ENCODE measurements at regions not wholly inside any gene's neighbourhood (a gene's known extent, or its start where the extent isn't known, plus 50 kb on each side); places are given as distances from the start of the nearest gene placed in this dataset.

GRCh38 chr2:120526047-120526562, 180.2 kb downstream of the INHBB start:
- no peaks in the 10 kb centered on the region for H3K36me3 ChIP-seq (ENCODE audit: control insufficient read depth in 2 of 2, extremely low read depth in 1 of 2, insufficient read depth in 1 of 2, low read length in 1 of 2)
- no peaks in the 10 kb centered on the region for H3K4me1 ChIP-seq (ENCODE audit: control insufficient read depth in 1 of 2, extremely low read depth in 1 of 2, insufficient read depth in 2 of 2, low read length in 2 of 2)
- H3K4me3 Mint-ChIP-seq = no peak overlapping the region
- H3K27ac ChIP-seq (ENCODE audit: low read length) = no peak overlapping the region
- H3K4me1 Mint-ChIP-seq = no peaks in the 10 kb centered on the region
- CTCF ChIA-PET = no interaction called here
- peaks cover 0 to 4% (median 0%) of the 10 kb centered on the region in 3 donors for H3K9me3 Mint-ChIP-seq
- H3K9me3 ChIP-seq = no peaks in the 10 kb centered on the region
- WGBS (ENCODE audit: insufficient coverage) = 79% methylated on average over 14 of the region's 16 CpGs
- no peak for DNase-seq
- peaks cover 0 to 19% of the 10 kb centered on the region in 2 experiments for H3K27me3 ChIP-seq (replicated peaks in 1 of 2; ENCODE audit: control insufficient read depth in 2 of 2, extremely low read depth in 1 of 2, insufficient read depth in 2 of 2, low read length in 1 of 2)
- ATAC-seq (replicated peaks in 1 of 4) = no peak
- no peak overlapping the region for H3K27ac Mint-ChIP-seq
- peaks cover 29% of the 10 kb centered on the region in 2 donors for H3K27me3 Mint-ChIP-seq
- POLR2A ChIA-PET = no interaction called here
- H3K4me3 ChIP-seq (ENCODE audit: control insufficient read depth in 1 of 2, extremely low read depth in 1 of 2, low read length in 1 of 2) = no peak overlapping the region
- H3K36me3 Mint-ChIP-seq = no peaks in the 10 kb centered on the region

GRCh38 chr2:120526997-120527945, 181.3 kb downstream of the INHBB start:
- ATAC-seq (replicated peaks in 1 of 4) = no peak
- H3K27me3 ChIP-seq (replicated peaks in 1 of 2; ENCODE audit: control insufficient read depth in 2 of 2, extremely low read depth in 1 of 2, insufficient read depth in 2 of 2, low read length in 1 of 2) = peaks cover 0 to 8% of the 10 kb centered on the region in 2 experiments

GRCh38 chr2:120528051-120528692, 182.2 kb downstream of the INHBB start:
- Mint-ChIP-seq H3K27ac (no peak overlapping the region), H3K4me1 (no peaks in the 10 kb centered on the region), H3K36me3 (no peaks in the 10 kb centered on the region), H3K9me3 (peaks cover 0 to 4% (median 0%) of the 10 kb centered on the region in 3 donors), H3K4me3 (no peak overlapping the region), H3K27me3 (peaks cover 15% of the 10 kb centered on the region in 2 donors)
- Histone ChIP-seq H3K36me3 (ENCODE audit: control insufficient read depth in 2 of 2, extremely low read depth in 1 of 2, insufficient read depth in 1 of 2, low read length in 1 of 2) (no peaks in the 10 kb centered on the region), H3K4me1 (ENCODE audit: control insufficient read depth in 1 of 2, extremely low read depth in 1 of 2, insufficient read depth in 2 of 2, low read length in 2 of 2) (no peaks in the 10 kb centered on the region), H3K4me3 (ENCODE audit: control insufficient read depth in 1 of 2, extremely low read depth in 1 of 2, low read length in 1 of 2) (no peak overlapping the region), H3K27me3 (replicated peaks in 1 of 2; ENCODE audit: control insufficient read depth in 2 of 2, extremely low read depth in 1 of 2, insufficient read depth in 2 of 2, low read length in 1 of 2) (peaks cover 0 to 2% of the 10 kb centered on the region in 2 experiments), H3K27ac (ENCODE audit: low read length) (no peak overlapping the region), H3K9me3 (no peaks in the 10 kb centered on the region)
- DNase-seq = no peak
- POLR2A ChIA-PET = no interaction called here
- WGBS (ENCODE audit: insufficient coverage) = 67% methylated on average over 10 of the region's 11 CpGs
- CTCF ChIA-PET = no interaction called here
- no peak for ATAC-seq (replicated peaks in 1 of 4)

More at GRCh38 chr2:120526997-120527945, 181.3 kb downstream of the INHBB start:
- no peaks in the 10 kb centered on the region for H3K36me3 Mint-ChIP-seq
- no peak overlapping the region for H3K27ac ChIP-seq (ENCODE audit: low read length)
- no peaks in the 10 kb centered on the region for H3K4me1 Mint-ChIP-seq
- no peaks in the 10 kb centered on the region for H3K9me3 ChIP-seq
- H3K4me1 ChIP-seq (ENCODE audit: control insufficient read depth in 1 of 2, extremely low read depth in 1 of 2, insufficient read depth in 2 of 2, low read length in 2 of 2) = no peaks in the 10 kb centered on the region
- H3K27ac Mint-ChIP-seq = no peak overlapping the region
- H3K9me3 Mint-ChIP-seq = peaks cover 0 to 4% (median 0%) of the 10 kb centered on the region in 3 donors
- no peak overlapping the region for H3K4me3 ChIP-seq (ENCODE audit: control insufficient read depth in 1 of 2, extremely low read depth in 1 of 2, low read length in 1 of 2)
- POLR2A ChIA-PET = no interaction called here
- CTCF ChIA-PET = no interaction called here
- no peaks in the 10 kb centered on the region for H3K36me3 ChIP-seq (ENCODE audit: control insufficient read depth in 2 of 2, extremely low read depth in 1 of 2, insufficient read depth in 1 of 2, low read length in 1 of 2)
- peaks cover 19% of the 10 kb centered on the region in 2 donors for H3K27me3 Mint-ChIP-seq
- no peak for DNase-seq
- H3K4me3 Mint-ChIP-seq = no peak overlapping the region
- WGBS (ENCODE audit: insufficient coverage) = 72% methylated on average over 13 of the region's 18 CpGs

- ChIA-PET CTCF (no interaction called here), POLR2A (no interaction called here)
- Histone ChIP-seq H3K36me3 (ENCODE audit: control insufficient read depth in 2 of 2, extremely low read depth in 1 of 2, insufficient read depth in 1 of 2, low read length in 1 of 2) (no peaks in the 10 kb centered on the region), H3K9me3 (no peaks in the 10 kb centered on the region), H3K4me3 (ENCODE audit: control insufficient read depth in 1 of 2, extremely low read depth in 1 of 2, low read length in 1 of 2) (no peak overlapping the region), H3K27ac (ENCODE audit: low read length) (no peak overlapping the region), H3K4me1 (ENCODE audit: control insufficient read depth in 1 of 2, extremely low read depth in 1 of 2, insufficient read depth in 2 of 2, low read length in 2 of 2) (no peaks in the 10 kb centered on the region), H3K27me3 (replicated peaks in 1 of 2; ENCODE audit: control insufficient read depth in 2 of 2, extremely low read depth in 1 of 2, insufficient read depth in 2 of 2, low read length in 1 of 2) (peaks cover 0 to 7% of the 10 kb centered on the region in 2 experiments)
- Mint-ChIP-seq H3K36me3 (no peaks in the 10 kb centered on the region), H3K4me3 (no peak overlapping the region), H3K9me3 (peaks cover 0 to 4% (median 0%) of the 10 kb centered on the region in 3 donors), H3K27ac (no peak overlapping the region), H3K27me3 (peaks cover 11 to 13% of the 10 kb centered on the region in 2 donors), H3K4me1 (no peaks in the 10 kb centered on the region)
- ATAC-seq (replicated peaks in 1 of 4) = no peak
- WGBS (ENCODE audit: insufficient coverage) = 85% methylated on average over 4 of the region's 7 CpGs
- no peak for DNase-seq
Measured at GRCh38 chr2:120528693-120529076, 182.7 kb downstream of the INHBB start.

GRCh38 chr2:120530781-120531180, 184.8 kb downstream of the INHBB start:
- H3K4me1 ChIP-seq (ENCODE audit: control insufficient read depth in 1 of 2, extremely low read depth in 1 of 2, insufficient read depth in 2 of 2, low read length in 2 of 2) = no peaks in the 10 kb centered on the region
- peaks cover 0 to 16% of the 10 kb centered on the region in 2 experiments for H3K27me3 ChIP-seq (replicated peaks in 1 of 2; ENCODE audit: control insufficient read depth in 2 of 2, extremely low read depth in 1 of 2, insufficient read depth in 2 of 2, low read length in 1 of 2)
- POLR2A ChIA-PET = no interaction called here
- Mint-ChIP-seq H3K36me3 (no peaks in the 10 kb centered on the region), H3K27ac (no peak overlapping the region), H3K4me3 (no peak overlapping the region), H3K9me3 (peaks cover 0 to 4% (median 0%) of the 10 kb centered on the region in 3 donors), H3K27me3 (peaks cover 5 to 8% of the 10 kb centered on the region in 2 donors), H3K4me1 (no peaks in the 10 kb centered on the region)
- DNase-seq = no peak
- H3K4me3 ChIP-seq (ENCODE audit: control insufficient read depth in 1 of 2, extremely low read depth in 1 of 2, low read length in 1 of 2) = no peak overlapping the region
- no peak for ATAC-seq (replicated peaks in 1 of 4)
- CTCF ChIA-PET = no interaction called here
- WGBS (ENCODE audit: insufficient coverage) = no CpG with 5 or more reads among the region's 4 CpGs
- no peaks in the 10 kb centered on the region for H3K9me3 ChIP-seq
- H3K27ac ChIP-seq (ENCODE audit: low read length) = no peak overlapping the region
- H3K36me3 ChIP-seq (ENCODE audit: control insufficient read depth in 2 of 2, extremely low read depth in 1 of 2, insufficient read depth in 1 of 2, low read length in 1 of 2) = no peaks in the 10 kb centered on the region

- POLR2A ChIA-PET = interaction anchor here in 1 of 2 donors (0.6 kb wide), 1 partner anchor 113 kb away, joined by 6 read pairs; no protein-coding TSS in a partner anchor
Measured at GRCh38 chr2:120531365-120531764, 185.4 kb downstream of the INHBB start.

More at GRCh38 chr2:120531365-120531764, 185.4 kb downstream of the INHBB start:
- CTCF ChIA-PET = no interaction called here
- H3K27ac ChIP-seq (ENCODE audit: low read length) = no peak overlapping the region
- Mint-ChIP-seq H3K9me3 (peaks cover 0 to 4% (median 0%) of the 10 kb centered on the region in 3 donors), H3K27me3 (peaks cover 5 to 7% of the 10 kb centered on the region in 2 donors), H3K4me3 (no peak overlapping the region), H3K4me1 (no peaks in the 10 kb centered on the region), H3K27ac (no peak overlapping the region), H3K36me3 (no peaks in the 10 kb centered on the region)
- H3K9me3 ChIP-seq = no peaks in the 10 kb centered on the region
- no peaks in the 10 kb centered on the region for H3K4me1 ChIP-seq (ENCODE audit: control insufficient read depth in 1 of 2, extremely low read depth in 1 of 2, insufficient read depth in 2 of 2, low read length in 2 of 2)
- DNase-seq (no peak), ATAC-seq (replicated peaks in 1 of 4) (no peak)
- H3K27me3 ChIP-seq (replicated peaks in 1 of 2; ENCODE audit: control insufficient read depth in 2 of 2, extremely low read depth in 1 of 2, insufficient read depth in 2 of 2, low read length in 1 of 2) = peaks cover 0 to 16% of the 10 kb centered on the region in 2 experiments
- no peaks in the 10 kb centered on the region for H3K36me3 ChIP-seq (ENCODE audit: control insufficient read depth in 2 of 2, extremely low read depth in 1 of 2, insufficient read depth in 1 of 2, low read length in 1 of 2)
- no peak overlapping the region for H3K4me3 ChIP-seq (ENCODE audit: control insufficient read depth in 1 of 2, extremely low read depth in 1 of 2, low read length in 1 of 2)

Data from T-cell (primary cell).